GM19351 (cell line): ENCODE measurements at regions not wholly inside any gene's neighbourhood (a gene's known extent, or its start where the extent isn't known, plus 50 kb on each side); places are given as distances from the start of the nearest gene placed in this dataset.
"Not testable (repeated sequence)": the region's sequence is repeated elsewhere in the genome, so short reads cannot be mapped to it uniquely, and the experiment has no call there.

Source experiments
- ATAC-seq: cut with Tn5 transposase; IDR thresholded peaks from one replicate; pipeline ENCODE4 v1.9.1; 2021; ENCODE audit warnings: mild to moderate bottlenecking, moderate library complexity; ENCODE audit not compliant: unreplicated experiment

DNA sequence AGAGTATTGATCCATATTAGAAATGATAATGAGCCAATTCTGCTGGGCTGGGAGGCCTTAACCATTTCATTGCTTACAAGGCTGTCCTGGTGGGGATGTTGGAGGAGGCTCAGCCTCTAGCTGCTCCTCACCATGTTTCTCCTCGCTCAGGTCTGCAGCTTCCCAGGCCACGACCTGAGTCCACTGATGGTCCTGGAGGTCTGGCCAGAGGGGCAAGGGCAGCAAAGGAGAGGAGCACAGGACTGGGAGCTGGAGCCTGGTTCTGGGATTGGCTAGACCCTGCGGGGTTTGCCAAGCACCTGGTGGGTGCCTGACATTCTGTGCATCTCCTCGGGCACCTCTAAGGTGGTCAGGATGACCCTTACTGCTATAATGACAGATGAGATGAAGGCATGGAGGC lies 92.6 kb downstream of the KIF26A start:
- ATAC-seq, result no peak

DNA sequence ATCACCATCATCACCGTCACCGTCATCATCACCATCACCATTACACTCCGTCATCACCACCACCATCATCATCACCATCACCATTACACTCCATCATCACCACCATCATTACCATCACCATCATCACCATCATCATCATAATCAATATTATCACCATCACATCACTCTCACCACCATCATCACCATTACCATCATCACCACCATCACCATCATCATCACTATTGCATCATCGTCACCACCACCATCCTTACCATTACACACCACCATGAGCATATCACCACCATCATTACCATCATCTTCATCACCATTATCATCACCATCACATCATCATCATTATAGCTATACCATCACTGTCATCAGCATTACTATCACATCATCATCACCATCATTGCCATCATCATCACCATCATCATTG lies 93.7 kb downstream of the KIF26A start:
- ATAC-seq, result no peak

DNA sequence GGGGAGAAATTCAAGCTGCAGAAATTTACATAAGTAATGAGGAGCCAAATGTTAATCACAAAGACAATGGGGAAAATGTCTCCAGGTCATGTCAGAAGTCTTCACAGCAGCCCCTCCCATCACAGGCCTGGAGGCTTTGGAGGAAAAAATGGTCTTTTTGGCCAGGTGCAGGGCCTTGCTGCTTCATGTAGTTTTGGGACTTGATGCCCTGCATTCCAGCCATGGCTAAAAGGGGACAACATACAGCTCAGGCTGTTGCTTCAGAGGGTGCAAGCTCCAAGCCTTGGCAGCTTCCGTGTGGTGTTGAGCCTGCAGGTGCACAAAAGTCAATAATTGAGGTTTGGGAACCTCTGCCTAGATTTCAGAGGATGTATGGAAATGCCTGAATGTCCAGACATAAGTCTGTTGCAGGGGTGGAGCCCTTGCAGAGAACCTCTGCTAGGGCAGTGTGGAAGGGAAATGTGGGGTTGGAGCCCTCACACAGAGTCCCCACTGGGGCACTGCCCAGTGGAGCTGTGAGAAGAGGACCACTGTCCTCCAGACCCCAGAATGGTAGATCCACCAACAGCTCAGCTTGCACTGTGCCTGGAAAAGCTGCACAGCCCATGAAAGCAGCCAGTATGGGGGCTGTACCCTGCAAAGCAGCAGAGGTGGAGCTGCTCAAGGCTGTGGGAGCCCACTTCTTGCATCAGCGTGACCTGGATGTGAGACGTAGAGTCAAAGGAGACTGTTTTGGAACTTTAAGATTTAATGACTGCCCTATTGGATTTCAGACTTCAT lies 95.8 kb downstream of the KIF26A start:
- ATAC-seq, result not testable (repeated sequence)

DNA sequence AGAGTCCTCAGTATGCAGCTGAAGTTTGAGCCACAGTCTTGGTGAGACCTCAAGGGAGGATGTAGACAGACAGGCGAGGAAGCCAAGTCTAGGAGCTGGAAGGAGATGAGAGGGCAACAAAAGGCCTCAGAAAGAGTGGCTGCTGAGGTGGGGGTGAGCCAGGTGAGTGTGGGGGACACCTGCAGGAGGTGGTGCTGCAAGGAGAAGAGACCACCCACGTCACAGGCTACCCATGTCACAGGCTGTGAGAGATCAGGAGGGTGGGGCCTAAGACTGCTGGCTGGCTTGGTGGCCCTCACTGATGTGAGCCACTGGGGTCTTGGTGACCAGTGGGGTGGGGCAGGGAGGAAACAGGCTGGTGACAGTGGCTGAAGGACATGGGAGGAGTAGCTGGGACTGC lies 97.3 kb downstream of the KIF26A start:
- no peak for ATAC-seq

DNA sequence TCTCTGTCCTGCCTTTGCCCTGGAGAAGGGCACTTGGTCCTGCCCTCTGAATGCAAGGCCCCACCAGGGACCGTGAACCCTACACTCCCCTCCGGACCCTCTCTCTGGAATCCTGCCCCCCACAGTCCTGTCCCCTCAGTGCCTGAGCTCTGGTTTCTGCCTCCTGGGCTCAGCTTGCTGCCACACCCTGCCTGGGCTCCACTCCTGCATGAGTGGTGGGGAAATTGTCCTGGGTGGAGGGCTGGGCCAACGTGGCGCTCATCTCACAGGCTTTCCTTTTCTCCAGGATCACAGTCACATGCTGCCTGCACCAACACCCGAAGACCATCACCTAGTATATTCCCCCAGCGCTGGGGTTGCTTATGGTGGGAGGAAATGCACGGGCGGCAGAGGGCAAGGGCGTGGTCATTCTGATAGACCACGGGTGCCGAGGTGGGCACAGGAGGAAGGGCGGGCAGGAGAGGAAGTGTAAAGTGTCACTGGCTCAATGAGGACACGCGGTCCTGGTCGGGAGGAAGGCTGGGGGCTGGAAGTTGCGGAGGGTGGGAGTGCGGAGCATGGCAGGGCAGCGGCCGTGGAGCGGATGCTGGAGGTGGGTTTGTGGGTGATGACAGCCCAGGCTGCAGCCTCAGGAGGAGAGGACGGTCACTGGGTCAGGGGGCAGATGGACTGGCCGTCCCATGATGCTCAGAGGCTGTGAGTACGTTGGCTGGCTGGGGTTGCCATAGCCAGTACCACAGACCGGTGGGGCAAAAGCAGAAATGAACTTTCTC lies 99.5 kb downstream of the KIF26A start:
- no peak for ATAC-seq

DNA sequence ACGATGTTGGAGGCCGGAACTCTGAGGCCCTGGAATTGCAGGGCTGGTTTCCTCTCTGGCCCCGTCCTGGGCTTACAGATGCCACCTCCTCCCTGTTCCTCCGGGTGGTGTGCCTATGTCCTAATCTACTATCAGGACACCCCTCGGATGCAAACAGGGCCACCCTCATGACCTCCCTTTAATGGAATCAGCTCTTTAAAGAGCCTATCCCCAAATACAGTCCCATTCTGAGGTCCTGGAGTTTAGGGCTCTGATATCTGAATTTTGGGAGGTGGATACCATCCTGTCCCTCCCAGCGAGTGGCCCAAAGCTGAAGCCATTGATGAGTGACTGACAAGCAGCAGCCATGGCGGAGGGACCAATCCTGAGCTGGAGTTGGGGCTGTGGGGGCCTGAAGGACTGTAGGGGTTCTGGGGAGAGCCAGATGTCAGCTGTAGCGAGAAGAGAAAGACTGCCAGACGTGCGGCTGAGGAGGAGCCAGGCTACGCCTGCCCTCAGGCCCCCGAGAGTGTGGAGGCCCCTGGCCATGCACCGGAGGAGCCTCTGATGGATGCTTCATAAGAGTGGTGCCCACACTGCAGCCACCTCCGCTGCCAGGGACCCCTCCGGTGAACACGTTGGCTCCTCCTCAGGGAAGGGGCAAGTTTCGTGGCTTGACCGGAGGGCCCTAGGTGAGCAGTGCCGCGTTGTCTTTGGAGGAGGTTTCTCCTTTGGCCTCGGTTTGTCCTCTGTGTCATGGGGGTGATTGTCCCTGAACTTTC lies 100.2 kb downstream of the KIF26A start:
- ATAC-seq, result no peak

DNA sequence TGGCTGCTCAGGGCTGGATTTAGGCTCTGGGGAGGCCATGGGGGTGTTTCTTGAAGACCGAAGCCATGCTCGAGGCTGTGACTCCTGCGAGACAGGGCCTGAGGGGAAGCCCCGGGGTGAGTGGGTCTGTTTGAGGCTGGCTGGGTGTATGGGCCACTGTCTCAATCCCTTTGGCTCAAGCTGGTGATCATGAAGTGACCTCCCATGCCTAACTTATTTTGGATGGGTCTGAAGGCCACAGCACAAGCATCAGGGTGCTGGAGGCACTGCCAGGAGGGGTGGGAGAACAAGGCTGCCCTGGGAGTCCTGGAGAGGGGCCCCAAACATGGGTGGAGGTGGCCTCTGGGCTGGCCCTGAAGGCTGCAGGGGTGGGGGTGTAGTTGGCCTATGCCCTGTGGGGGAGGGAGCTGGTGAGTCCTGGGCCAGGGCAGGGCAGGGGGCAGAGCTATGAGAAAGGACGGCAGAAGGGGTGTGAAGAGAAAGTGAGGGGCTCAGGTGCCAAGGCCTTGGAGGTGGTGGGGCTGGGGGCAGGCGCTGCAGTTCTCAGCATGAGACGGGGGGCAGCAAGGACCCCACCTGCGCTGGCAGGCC lies 100.9 kb downstream of the KIF26A start:
- no peak for ATAC-seq

DNA sequence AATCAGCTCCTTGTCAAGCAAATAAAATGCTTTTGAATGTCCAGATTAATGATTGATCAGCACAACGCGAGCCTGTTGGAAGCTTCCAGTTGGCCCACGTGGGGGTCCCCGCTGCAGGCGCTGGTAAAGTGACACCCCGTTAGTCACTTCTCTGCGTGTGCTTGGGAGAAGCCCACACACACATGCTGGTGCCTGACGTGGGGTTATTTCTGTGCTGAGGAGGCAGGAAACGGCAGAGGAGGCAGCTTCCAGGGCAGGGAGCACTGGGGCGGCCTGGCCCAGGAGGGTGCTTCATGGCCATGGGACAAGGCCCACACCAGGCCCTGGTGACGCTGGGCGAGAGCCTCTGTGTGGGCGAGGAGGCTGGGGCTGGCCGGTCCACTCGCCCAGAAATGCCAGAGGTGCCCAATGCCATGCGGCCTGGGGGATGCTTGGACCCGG lies 101.5 kb downstream of the KIF26A start:
- no peak for ATAC-seq

DNA sequence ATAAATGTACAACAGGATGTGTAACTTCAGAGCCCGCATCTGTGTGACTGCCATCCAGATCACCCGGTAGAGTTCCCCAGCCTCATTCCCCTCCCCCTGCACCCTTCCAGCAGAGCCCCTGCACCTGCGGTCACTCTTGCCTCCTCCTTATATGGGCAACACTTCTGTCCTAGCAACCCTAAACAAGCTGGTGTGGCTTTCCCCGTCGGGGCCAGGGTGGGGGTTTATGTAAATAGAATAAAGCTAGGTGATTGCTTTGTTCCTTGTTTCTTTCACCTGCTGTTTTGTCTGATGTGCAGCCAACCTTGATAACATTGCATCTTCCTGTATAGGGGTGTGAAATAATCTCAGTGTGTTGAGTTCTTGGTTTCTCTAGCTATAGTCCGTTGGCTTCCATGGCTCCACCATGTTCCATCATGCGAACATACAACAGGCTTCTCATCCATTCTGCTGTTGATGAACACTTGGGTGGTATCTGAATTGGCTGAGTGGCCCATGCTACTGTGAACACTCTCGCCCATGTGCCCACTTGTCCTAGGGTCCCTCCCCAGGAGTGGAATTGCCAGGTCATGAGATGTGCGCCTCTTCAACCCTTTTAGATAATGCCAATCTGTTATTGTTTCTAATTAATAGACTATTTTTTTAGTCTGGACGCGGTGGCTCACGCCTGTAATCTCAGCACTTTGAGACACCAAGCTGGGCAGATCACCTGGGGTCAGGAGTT lies 102.2 kb downstream of the KIF26A start:
- no peak for ATAC-seq

DNA sequence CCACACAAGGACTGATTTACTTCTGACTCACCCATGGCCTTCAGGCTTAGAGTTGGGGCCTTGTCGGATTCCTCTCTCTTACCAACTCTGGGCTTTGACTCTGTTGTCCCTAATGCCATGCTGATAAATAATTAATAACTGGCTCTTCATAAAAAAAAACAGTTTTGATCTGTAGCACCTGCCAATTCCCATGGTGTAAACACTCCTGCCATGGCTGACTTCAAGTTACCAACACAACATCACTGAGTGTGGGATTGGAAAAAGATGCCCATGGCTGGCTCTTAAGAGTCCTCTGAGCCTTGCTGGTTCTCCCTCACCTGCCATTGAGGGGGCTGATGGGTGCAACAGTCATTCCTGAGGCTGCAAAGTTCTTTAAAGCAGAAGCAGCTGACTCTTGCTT lies 104.8 kb downstream of the KIF26A start:
- no peak for ATAC-seq

DNA sequence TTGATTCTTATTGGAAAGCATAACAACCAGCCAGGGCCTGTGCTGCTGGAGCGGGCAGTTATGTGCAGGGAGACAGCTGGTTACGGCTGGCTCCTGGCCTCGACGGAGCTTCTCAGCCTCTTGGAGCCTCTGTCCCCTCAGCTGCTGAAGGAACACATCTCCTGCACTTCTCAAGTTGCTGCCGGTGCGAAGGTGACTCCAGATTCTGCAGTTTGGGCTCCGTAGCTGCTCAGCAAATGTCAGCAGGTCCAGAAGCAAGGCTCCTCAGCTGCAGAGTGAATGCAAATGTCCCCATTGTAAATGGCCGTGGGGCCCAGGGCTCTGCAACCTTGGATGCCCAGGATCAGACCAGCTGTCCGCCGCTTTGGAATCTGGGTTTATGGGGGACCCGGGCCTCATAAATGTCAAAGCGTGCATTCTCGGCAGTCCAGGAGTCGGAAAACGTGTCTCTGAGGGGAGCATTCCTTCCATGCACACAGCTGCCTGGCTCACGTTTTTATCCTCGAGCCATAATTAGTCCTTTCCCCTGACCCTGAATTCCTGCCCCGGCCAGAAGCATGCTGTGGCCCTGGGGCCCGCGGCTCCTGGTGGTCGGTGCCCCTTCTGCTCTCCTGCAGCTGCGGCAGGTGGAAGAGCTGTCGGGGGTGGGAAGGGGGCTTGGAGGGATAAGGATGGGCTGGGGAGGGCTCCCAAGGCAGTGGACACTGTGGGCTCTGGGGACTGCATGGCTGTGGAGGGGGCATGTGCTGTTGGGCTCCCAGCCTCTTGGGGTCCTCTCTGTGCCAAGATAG lies 106.0 kb downstream of the KIF26A start:
- no peak for ATAC-seq

DNA sequence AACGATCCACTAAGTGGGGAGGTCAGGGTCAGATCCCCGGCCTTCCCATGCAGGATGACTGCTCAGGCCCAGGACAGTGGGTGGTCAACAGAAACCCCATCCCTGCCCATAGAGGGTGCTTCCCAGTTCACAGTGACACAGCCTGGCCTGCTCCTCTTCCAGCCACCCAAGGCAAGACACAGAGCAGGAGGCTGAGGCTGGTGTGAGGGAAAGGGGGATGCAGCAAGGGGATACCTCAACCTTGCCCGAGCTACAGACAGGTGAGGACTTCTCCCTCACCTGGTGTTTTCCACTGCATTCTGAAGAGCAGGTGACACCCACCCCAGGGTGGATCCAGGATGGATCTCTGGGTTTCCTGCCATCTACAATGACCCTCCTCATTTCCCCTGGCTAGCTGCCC lies 106.7 kb downstream of the KIF26A start:
- no peak for ATAC-seq

DNA sequence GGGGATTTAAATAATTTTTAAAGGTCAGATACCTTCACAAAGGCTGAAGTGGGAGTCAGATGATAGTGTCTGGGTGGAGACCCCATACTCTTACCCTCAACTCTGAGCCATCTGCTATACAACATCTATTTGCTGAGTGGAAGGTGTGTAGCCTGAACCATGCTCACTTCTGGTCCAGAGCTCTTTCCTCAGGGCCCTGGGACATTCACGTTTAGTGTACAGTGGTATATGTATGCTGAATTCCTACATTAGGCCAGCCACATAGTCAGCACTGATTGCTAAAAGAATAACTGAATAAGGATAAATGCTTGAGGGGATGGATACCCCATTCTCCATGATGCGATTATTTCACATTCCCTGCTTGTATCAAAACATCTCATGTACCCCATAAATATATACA lies 107.3 kb downstream of the KIF26A start:
- no peak for ATAC-seq

DNA sequence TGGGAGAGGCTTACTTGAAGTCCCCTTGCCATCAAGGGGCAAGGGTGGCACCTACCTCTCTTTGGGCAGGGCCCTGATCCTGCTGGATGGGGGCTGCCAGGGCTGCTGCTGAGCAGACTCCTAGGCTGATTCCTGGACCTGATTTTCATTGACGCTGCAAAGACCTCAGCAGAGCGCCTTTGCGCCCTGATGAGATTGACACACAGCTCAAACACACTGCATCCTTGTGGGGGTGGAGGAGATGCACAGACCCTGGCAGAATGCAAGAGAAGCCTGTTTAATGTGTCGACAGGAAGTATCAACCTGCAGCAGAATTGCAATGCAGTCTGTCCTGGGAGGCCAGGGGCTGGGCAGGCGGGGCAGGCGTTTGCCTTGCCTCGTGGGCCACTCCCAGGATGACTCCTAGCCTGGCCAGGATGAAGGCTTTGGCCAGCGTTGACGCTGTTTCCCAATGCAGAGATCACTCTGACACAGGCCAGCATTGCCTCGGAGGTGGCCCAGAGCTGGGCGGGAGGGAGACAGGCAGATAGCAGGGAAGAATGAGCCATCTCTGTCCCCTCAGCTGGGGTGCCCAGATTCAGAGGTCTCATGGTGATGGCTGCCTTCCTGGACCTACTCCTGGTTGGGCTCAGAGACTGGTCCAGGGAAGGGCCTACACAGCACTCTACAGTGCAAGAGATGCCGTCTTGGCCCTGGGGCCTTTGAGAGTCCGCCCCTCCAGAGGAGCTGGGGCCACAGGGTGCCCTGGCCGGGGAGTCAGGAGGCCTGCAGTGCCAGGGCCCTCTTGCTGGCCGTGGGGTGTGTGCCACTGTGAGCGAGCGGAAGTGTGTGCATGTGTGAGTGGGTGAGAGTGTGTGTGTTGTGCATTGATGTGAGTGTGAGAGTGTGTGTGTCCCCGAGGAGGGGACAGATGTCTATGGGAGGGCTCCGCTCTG lies 108.3 kb downstream of the KIF26A start:
- no peak for ATAC-seq

DNA sequence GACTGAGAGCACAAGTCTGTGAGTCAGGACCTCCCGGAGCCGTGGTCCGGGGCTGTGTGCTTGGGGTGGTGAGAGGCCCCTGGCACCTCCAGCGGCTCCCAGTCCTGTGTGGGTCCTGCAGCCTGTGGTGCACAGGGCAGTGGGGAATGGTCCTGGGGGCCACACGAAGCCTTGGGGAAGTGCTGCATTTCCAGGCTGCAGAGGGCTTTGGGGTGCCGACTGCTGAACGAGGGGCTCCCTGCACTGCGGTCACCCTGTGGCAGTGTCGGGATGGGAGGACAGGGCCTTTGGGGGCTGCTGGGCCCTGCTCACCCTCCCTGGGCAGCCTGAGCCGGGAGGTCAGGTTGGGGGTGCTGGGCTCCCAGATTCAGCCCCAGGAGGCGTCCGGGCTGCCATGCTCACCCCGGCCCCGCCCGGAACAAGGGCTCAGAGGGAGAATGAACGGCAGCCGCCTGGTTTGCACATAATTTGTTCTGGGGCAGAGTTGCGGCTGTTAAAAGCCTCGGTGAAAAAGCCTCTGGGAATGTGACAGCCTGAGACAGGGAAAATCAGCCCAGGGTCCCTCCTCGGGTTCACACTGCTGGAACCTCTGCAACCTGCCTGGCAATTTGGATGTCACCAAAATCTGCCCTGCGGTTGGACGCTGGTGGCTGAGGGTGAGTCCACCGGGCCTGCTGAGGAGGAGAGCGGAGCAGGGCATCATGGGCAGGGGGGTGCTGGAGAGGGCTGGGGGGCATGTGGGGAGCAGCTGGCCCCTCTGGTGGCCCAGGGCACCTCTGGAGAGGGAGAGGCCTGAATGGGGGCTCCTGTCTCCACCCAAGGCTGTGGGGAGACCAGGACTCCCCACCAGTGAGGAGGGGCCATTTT lies 109.2 kb downstream of the KIF26A start:
- ATAC-seq, result no peak

DNA sequence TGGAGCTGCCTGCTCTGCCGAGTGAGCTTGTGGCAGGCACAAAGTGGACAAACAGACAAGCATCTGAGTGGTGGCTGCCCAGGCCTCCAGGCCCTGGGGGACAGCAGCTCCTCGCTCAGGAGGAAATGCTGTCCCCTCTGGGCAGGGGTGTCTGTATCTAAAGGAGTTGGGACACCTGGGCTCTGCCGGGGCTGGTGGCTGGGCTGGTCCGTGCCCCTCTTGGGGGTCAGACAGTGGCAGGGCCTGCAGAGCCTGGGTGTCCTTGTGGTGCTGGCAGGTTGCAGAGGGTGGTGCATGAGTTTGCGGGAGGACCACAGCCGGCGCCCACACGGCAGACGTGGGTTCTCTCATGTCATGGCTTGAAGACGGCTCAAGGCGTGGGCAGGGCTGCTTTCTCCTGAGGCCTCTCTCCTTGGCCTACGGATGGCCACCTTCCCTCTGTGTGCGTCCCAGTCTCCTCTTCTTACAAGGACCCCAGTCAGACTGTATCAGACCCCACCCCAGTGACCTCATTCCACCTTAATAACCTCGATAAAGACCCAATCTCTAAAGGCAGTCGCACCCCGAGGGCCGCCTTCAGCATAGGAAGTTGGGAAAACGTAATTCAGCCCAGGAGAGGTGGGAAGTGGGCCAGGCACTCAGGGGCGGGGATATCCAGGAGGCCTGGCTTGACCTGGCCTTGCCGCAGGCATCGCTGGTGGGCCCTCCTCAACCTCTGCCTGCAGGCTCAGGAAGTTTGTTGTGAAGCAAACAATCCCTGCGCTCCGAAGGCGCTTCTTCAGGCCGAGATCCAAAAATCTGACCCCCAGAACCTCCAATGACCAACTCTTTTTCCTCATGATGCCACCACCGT lies 110.0 kb downstream of the KIF26A start:
- ATAC-seq, result no peak

DNA sequence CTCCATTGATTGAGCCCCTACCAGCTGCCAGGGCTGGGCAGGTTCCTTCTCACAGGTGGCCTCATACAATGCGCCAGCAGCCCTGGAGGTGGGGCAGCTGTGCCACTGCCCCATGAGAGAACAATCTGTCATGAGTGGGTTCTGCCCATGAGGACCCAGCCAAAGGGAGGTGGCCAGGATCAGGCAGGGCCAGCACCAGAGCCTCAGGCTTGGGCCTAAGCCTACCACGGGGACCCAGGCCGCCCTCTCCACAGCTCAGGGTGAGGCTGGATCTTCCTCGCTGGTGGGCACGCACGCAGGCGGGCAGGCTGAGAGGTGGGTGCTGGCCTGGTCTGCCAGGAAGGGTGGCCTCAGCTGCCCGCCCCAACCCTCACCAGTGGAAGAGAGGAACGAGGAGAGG lies 110.7 kb downstream of the KIF26A start:
- no peak for ATAC-seq
